Endometrial microvascular endothelial cells (primary cell): ENCODE measurements at regions not wholly inside any gene's neighbourhood (a gene's known extent, or its start where the extent isn't known, plus 50 kb on each side); places are given as distances from the start of the nearest gene placed in this dataset.

Source experiments
- in situ Hi-C: cut with HindIII; loops from 2 replicates; pipeline ENCODE4 v1.10.0; 2017; ENCODE audit warnings: low sequenced_read_pairs, low pct_unique_long_range_greater_than_20kb; ENCODE audit errors: inconsistent ontology term

GRCh38 chr13:76440568-76440967 lies 445.6 kb downstream of the KCTD12 start:
- in situ Hi-C loops: no loop called here

- in situ Hi-C loops: no loop called here
These were observed 446.7 kb downstream of the KCTD12 start for GRCh38 chr13:76439546-76439945.

GRCh38 chr13:76438050-76438449 lies 448.2 kb downstream of the KCTD12 start:
- in situ Hi-C loops: no loop called here

GRCh38 chr13:76425935-76426334 lies 460.3 kb downstream of the KCTD12 start:
- in situ Hi-C loops: no loop called here

GRCh38 chr13:76421011-76421410 lies 465.2 kb downstream of the KCTD12 start:
- in situ Hi-C loops: no loop called here

GRCh38 chr13:76418404-76418803 lies 467.8 kb downstream of the KCTD12 start:
- in situ Hi-C loops: no loop called here

- in situ Hi-C loops: no loop called here
These were observed 471.9 kb downstream of the KCTD12 start for GRCh38 chr13:76414320-76414719.

- in situ Hi-C loops: no loop called here
These were observed 480.0 kb downstream of the KCTD12 start for GRCh38 chr13:76406243-76406642.

- in situ Hi-C loops: no loop called here
These were observed 487.8 kb downstream of the KCTD12 start for GRCh38 chr13:76398425-76398824.

- in situ Hi-C loops: no loop called here
These were observed 488.8 kb downstream of the KCTD12 start for GRCh38 chr13:76397413-76397812.

GRCh38 chr13:76389321-76389720 lies 496.9 kb downstream of the KCTD12 start:
- in situ Hi-C loops: no loop called here

- in situ Hi-C loops: no loop called here
These were observed 498.6 kb downstream of the KCTD12 start for GRCh38 chr13:76387566-76387965.

- in situ Hi-C loops: no loop called here
These were observed 499.9 kb downstream of the KCTD12 start for GRCh38 chr13:76386321-76386720.

GRCh38 chr13:76385586-76385985 lies 500.6 kb downstream of the KCTD12 start:
- in situ Hi-C loops: no loop called here

GRCh38 chr13:76383676-76384461 lies 502.3 kb downstream of the KCTD12 start:
- in situ Hi-C loops: no loop called here

- in situ Hi-C loops: no loop called here
These were observed 505.6 kb downstream of the KCTD12 start for GRCh38 chr13:76380446-76381065.

- in situ Hi-C loops: no loop called here
These were observed 506.7 kb downstream of the KCTD12 start for GRCh38 chr13:76379341-76380105.

- in situ Hi-C loops: no loop called here
These were observed 507.4 kb downstream of the KCTD12 start for GRCh38 chr13:76378767-76379166.

GRCh38 chr13:76363682-76364289 lies 522.4 kb downstream of the KCTD12 start:
- in situ Hi-C loops: no loop called here
